Activated CD8-positive, alpha-beta memory T cell treated with anti-CD3 and anti-CD28 coated beads, Interleukin-2, amount 50 U/mL, for 48 hours (primary cell): ENCODE measurements at regions not wholly inside any gene's neighbourhood (a gene's known extent, or its start where the extent isn't known, plus 50 kb on each side); places are given as distances from the start of the nearest gene placed in this dataset.
"Not testable (repeated sequence)": the region's sequence is repeated elsewhere in the genome, so short reads cannot be mapped to it uniquely, and the experiment has no call there.

Experiments
- DNase-seq: peaks from one replicate; pipeline ENCODE4 v3.0.0-alpha.2; 2020

DNA sequence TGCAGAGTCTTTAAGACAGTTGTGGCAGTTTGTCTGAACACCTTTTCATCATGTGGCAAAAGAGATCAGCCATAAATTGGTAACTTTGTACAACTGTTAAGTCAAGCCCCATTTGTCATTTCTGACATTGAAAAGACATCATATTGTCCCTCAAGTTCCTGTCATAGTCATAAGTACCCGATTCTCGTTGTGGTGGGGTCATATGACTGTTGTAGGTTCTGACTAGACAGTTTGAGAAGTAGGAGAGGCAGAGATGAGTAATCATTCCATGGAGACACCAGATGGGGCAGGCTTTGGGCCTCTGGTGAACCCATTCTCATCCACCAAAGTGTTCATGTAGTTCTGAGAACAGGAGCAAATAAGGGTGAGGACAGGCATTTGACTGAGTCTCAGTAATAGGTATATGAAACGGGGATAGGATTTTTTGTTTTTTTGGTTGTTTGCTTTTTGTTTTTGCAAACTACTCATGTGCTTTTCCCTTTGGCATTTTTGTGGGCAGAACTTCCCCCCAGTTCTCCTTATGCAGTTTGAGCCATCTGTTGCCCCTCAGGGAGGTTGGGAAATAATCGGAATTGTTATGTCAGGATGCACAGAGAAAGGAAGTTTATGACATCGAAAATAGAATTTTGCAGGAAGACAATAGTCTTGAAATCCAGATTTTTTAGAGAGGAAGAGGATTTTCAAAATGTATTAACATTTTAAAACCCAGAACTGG is 86.9 kb upstream of the KCNE2 start:
- peak; percentile 58 for DNase-seq

- no peak for DNase-seq
Observed at GRCh38 chr21:34278451-34278850, 85.4 kb upstream of the KCNE2 start.

DNA sequence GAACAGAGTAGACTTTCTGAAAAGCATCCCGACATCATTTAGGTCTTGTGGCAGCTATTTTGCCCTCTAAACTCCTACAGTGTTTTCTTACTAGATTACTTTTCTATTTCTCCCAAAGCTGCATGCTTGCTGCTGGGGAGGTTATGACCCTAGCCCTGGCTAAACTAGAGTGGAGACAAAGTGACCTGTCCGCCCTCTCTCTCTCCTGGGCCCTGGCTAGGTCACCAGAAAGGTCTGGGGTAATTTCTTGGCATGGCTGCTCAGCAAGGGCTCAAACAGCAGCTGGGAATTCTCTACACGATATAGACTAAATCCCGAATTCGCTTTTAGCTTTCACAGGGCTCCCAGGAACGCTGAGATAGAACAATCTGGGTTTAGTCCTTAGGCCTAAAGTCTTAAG is 84.5 kb upstream of the KCNE2 start:
- DNase-seq, result no peak

DNA sequence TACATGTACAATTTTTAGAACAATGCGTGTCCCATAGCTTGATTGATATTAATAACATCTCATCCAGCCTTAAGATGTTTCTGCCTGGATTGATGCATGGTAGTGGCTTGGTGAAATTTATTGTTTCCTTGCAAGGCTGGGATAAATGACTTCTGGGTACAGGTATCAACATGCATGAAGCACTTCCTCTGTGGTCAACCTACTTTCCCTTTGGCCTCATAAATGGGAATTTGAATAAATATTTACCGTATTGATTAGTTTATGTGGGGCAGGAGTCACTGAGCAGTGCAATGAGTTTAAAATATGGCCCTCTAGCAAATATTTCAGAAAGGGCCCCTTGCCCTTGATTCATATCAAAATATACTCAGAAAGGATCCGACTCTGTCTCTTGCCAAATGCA is 83.9 kb upstream of the KCNE2 start:
- no peak for DNase-seq

GRCh38 chr21:34280389-34280795 is 83.4 kb upstream of the KCNE2 start:
- no peak for DNase-seq

DNA sequence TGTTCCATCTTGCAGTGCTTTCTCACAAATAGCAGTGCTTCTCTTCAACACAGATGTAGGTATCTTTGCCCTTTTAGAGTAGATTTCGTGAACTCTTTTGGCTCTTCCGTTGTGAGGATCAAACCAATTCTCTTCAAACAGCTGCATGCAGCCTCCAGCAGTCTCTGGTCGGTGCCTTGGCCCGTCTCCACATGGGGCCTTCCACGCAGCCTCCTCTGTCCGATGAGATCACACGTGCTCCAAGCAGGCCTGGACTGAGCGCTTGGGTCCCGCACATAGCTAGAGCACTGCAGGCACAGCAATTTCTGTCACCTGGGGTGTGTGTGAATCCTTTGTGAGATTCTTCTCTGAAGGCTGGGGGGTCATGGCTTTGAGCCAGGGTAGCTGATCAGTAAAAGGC is 82.8 kb upstream of the KCNE2 start:
- no peak for DNase-seq

- DNase-seq, result no peak
Observed at GRCh38 chr21:34282223-34282622, 81.6 kb upstream of the KCNE2 start.

GRCh38 chr21:34284666-34285065 is 79.1 kb upstream of the KCNE2 start:
- no peak for DNase-seq

DNA sequence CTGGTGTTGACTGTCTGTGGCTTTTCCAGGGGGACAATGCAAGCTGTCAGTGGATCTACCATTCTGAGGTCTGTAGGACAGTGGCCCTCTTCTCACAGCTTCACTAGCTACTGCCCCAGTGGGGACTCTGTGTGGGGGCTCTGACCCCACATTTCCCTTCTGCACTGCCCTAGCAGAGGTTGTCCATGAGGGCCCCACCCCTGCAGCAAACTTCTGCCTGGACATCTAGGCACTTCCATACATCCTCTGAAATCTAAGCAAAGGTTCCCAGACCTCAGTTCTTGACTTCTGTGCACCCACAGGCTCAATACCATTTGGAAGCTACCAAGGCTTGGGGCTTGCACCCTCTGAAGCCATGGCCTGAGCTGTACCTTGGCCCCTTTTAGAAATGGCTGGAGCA is 75.8 kb upstream of the KCNE2 start:
- DNase-seq, result not testable (repeated sequence)

DNA sequence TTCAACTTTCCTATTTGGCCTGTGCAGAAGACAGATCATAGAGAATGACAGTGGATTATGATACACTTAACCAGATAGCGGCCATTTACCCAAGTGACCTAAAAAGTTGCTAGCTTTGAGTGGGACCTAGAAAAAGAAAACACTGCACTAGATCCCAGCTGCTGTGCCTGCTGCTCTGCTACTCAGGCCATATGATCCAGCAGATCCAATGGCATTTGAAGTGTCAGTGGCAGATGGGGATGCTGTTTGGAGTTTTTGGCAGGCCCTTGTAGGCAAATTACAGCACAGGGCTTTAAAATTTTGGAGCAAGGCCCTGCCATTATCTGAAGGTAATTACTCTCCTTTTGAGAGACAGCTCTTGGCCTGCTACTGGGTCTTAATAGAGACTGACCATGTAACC is 74.0 kb upstream of the KCNE2 start:
- DNase-seq, result no peak

DNA sequence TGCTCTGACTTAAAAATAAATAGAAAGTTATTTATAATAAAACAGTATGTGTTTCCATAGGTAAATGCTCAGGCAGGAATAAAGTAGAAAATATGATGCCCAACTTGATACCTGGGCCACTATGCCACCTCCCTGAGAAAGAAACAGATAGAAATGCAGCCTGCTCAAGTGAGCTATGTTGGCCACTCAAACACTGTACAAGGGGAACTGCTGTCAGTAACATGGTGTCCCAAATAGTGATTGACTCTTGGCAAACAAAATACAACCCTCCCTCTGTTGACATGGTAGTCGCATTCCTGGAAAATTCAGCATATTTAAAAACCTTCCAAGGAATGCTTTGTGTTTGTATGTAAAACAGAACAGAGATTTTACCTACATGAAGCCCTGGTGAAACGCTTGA is 66.9 kb upstream of the KCNE2 start:
- no peak for DNase-seq

GRCh38 chr21:34298534-34299167 is 65.2 kb upstream of the KCNE2 start:
- DNase-seq, result no peak

DNA sequence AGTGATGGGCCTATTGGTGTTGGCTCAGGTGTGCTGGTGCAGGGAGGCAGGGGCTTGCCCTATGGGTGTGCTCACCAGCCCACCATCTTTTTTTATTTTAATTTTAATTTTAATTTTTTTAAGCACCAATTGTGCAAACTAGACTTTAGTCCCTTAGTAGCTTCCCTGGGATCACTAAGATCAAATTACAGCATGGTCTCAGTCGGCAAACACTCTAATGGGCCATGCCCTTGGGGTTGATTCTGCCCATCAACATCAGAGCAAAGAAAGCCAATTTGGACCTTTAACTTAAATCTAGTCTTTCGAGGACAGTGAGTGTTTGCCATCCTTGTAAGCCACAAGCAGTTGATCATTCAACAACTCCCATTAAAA is 64.7 kb upstream of the KCNE2 start:
- no peak for DNase-seq

DNA sequence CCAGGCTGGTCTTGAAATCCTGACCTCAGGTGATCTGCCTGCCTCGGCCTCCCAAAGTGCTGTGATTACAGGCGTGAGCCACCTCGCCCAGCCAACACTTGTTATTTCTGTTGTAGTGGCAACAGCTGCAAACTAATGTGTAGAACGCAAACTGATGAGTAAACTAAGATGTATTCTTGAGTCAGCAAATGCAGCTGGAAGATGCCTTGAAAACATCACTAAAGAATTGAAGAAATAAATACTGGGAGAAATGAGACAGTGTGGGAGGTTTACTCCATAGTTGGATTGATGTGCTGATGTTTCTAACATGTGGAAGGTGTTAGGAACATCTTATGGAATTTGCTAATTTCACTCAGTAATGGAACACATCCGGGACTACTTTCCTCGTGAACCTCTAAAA is 61.3 kb upstream of the KCNE2 start:
- DNase-seq, result no peak

DNA sequence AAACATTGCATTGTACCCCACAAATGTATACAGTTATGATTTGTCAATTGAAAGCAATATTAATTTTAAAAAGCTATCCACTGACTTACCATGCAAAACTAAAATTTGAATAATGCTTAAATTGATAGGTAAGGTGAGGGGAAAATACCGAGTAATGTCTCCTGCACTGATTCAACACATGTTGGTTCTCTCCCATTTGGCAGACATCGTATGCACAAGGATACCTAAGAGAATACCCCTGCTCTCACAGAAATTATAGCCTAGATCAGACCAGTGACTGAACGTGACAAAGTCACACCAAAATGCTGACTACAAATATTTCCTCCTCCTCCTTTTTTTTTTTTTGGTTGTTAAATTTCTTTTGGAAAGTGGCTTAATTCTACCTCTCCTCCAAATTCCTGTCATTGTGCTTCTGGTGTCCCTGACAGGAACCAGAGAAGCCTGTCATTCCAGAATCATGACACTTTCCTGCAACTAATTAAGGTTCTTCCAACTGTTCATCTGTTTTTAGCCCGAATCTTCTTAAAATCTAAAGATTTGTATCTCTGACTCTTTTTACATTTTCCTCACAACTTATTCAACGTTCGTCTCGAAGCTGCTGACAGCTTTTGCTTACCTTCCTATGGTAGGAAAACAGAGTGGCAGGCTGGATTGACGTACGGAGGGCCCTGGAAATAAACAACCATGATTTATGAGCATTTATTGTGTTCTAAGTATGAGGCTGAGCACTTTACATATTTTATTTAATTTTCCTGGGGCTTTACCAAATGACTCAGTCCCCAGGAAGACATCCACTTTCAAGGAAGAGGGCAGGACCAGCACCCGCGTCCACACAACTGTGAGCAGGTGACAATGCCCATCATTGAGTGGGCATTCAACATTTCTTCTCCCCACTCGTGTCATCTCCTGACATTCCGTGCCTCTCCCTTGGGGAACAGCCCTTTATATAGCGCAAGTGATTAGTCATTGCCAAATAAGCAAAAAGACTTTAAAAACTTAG is 57.9 kb upstream of the KCNE2 start:
- DNase-seq, result no peak

DNA sequence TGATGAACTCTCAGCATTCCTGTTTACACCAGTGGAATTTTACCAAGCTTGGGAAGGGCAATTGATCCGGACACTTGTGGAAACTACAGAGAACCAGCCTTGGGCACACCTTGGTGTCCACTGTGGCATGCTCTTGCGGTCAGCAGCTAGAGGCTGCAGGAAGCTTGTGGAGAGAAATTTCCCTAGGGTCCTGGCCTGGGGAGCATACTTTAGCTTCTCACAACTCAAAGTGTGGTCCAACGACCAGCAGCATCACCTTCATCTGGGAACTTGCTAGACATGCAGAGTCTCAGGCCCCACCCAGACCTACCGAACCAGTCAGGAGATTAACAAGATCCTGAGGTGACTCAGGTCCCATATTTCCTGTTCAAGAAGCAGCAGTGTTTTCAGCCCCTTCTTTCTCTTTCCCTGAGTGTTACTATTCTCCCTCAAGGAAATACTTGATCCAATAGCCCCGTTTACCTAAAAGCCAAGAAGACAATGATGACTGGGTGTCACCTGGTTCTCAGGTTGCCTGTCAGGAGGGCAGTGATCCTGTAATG is 55.7 kb upstream of the KCNE2 start:
- DNase-seq, result no peak

GRCh38 chr21:34311561-34312330 is 52.1 kb upstream of the KCNE2 start:
- no peak for DNase-seq

DNA sequence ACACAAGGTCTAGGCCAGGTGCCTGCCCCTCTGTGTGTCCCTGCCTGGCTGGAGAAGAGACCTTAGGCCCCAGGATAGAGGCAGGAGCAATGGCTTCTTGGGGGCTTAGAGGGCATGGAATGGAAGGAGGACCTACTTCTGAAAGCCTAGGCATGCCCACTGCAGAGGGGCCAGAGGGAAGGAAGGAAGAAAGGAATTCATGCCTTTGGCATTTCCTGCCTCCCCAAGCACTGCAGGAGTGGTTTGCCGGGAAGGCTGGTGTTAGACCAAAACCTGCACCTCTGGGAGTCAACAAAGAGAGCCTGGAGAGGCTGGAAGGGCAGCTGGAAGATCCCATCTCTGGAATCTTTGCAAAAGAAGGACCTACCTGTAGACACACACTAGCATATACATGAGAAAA is 50.7 kb upstream of the KCNE2 start:
- no peak for DNase-seq
